Activated naive CD4-positive, alpha-beta T cell treated with anti-CD3 and anti-CD28 coated beads, Interleukin-2, amount 50 U/mL, for 16 hours (primary cell): ENCODE measurements at regions not wholly inside any gene's neighbourhood (a gene's known extent, or its start where the extent isn't known, plus 50 kb on each side); places are given as distances from the start of the nearest gene placed in this dataset.
"Not testable (repeated sequence)": the region's sequence is repeated elsewhere in the genome, so short reads cannot be mapped to it uniquely, and the experiment has no call there.

Source experiments
- DNase-seq: peaks from one replicate; pipeline ENCODE4 v3.0.0-alpha.2; 2020

DNA sequence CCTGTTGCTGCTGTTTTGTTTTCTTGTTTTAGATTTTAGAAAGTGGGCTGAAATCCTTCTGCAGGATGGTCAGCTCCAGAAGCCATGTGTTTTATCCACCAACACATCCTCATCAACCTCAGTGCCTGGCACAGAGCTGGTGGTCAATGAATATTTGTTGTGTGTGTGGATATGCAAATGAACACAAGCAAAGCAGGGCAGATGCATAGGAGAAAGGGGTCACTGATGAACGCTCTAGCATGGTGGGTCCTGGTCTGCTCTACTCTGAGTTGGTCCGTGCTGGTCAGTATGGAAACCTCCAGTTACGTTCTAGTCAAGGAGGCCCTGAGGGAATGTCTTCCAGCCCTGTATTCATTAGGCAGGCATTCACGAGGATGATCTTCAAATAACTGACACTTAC, 682.5 kb downstream of the QKI start:
- DNase-seq: no peak

GRCh38 chr6:164095056-164095455, 680.5 kb downstream of the QKI start:
- DNase-seq: no peak

- no peak for DNase-seq
These were observed 673.4 kb downstream of the QKI start for GRCh38 chr6:164087870-164088269.

GRCh38 chr6:164087211-164087610, 672.7 kb downstream of the QKI start:
- no peak for DNase-seq

DNA sequence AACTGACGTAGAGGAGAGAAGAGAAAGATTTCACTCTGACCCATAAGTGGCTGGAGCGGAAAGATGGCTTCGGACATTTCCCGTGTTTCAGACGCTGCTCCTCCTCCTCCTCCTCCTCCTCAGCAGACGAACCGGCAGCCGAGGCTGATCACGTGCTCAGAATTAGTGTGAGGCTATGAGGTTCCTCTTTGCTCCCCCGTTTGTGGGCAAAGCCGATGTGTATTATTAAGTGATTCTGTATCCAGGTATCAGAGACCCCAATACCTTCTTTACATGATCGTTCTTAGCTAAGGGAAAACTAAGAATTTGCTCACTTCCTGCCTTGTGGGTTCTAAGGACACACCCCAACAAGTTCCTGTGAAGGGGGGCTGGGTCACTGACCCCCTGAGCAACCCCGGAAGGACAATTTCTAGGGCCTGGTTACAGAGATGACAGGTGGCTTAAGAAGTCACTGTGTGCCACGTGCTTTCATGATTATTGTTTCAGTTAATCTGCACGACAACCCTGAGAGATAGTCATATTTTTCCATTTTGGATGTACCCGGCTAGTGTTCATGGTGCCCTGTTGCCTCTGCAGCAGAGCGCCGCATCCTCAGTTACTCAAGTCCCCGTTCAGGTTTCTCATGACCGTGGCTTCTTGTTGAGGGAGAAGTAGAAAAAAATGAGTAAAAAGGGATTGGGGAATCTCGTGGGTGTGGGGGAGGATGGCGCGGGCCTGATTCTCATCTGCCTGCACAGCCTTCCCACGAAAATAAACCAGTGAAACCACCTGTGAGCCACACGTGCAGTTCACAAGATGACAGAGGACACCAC, 671.8 kb downstream of the QKI start:
- DNase-seq: no peak

- no peak for DNase-seq
These were observed 670.9 kb downstream of the QKI start for GRCh38 chr6:164085091-164086075.

- DNase-seq: no peak
These were observed 664.7 kb downstream of the QKI start for GRCh38 chr6:164079275-164079600.

- no peak for DNase-seq
These were observed 664.2 kb downstream of the QKI start for GRCh38 chr6:164078532-164079274.

GRCh38 chr6:164076818-164077532, 662.5 kb downstream of the QKI start:
- DNase-seq: not testable (repeated sequence)

GRCh38 chr6:164075981-164076615, 661.6 kb downstream of the QKI start:
- no peak for DNase-seq

DNA sequence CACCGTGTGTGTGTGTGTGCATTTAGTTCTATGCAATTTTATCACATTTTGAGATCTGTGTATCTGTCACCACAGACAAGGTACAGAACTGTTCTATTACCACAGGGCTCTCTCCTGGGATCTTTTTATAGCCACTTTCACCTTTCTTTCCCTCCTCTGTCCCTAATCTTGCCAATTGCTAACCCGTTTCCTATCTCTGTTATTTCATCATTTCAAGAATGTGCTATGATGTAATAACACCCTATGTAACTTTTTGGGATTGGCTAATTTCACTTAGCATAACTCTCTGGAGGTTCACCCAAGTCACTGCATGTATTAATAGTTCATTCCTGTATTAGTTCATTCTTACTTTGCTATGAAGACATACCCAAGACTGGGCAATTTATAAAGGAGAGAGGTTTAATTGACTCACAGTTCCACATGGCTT, 657.7 kb downstream of the QKI start:
- no peak for DNase-seq

DNA sequence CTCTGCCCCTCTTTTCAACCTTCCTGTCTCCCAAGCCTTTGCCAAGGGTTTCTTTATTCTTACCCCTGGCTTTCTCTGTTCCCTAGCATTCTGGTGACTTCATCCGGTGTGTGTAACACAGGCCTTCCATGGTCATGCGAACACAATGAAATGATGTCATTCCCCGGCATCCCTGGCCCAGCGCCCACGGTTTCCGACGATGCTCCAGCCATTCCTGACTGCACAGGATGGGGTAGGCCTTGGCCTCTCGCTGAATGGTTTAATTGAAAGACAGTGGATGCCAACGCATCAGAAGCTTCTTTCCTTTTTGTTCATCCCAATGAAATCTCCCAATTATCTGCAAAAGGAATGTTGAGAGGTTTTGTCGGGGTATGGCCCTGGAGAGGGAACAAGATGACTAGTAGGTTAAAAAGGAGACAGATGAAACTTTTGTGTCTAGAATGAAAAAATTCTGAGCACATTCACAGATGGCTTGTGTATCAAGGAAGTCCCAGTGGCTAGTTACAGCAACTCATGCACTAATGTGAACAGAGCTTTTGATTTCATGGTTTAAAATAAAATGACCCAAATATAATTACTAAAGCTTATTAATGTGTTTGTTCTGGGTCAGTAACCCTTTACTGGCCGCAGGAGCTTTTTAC, 655.0 kb downstream of the QKI start:
- no peak for DNase-seq

DNA sequence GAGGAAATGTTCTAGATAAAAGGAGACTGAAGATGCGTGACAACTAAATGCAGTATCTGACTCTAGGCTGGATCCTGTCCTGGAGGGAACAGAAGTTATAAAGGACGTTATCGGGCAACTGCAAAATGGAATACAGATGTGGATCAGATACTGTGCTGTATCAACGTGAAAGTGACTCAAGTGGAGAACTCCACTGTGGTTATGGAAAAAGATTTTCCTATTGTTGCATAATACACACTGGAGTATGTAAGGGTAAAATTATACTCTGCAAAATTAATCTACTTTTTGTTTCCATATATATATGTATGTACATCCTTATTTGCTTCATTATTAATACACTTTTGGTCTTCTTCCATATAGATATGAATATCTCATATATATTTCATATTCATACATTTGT, 654.0 kb downstream of the QKI start:
- DNase-seq: no peak

DNA sequence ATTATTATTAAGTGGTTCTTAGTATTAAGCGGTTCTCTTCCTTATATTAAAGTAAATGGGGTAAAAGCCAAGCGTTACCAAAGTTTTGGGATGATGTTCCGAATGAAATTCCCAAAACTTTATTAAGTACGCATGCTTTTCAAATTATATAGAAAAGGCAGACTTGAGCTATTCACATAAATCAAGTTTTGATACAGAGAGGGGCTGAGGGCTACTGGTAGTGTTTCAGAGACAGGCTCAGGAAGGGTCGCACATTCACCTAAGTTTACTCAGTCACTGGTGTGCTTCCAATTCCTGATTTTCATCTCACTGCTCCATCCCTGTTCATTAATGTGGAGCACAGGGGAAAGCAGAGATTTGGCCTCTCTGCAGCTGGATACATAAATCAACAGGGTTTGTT, 652.2 kb downstream of the QKI start:
- DNase-seq: no peak

DNA sequence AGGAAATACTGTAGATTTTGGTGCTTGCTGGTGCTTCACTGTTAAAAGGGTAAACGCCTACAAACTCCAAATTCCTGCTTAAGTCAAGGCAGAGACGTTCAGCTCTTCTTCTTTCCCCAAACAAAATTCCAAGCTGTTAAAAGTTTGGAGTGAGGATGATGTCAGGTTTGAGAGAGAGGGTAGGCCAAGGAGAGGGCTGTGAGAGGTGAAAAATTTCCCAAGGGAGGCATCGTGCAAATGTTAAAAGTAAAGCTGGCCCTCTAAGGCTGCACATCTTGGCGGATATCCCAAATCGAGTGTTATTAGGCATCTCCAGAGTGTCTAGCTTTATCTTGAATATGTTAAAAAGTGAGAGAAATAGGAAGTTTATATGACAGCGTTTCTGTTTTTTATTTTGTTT, 651.8 kb downstream of the QKI start:
- no peak for DNase-seq

GRCh38 chr6:164063346-164063745, 648.8 kb downstream of the QKI start:
- DNase-seq: no peak

DNA sequence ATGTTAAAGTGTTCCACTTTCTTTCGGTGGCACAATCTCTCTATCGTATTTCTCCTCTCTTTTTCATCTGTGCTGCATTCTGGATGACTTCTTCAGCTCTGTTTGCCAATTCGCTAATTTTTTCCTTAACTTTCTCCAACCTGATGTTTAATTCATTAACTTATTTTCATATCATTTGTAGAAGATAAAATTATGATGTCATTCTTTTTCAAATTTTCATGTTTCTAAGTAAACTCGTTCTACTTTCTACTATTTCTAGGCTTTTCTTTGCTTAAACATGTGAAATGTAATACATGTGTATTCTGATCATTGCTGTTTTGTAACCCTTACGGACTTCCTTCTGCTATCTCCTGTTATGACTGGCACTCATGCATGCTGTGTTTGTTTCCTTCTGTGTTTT, 648.4 kb downstream of the QKI start:
- no peak for DNase-seq

DNA sequence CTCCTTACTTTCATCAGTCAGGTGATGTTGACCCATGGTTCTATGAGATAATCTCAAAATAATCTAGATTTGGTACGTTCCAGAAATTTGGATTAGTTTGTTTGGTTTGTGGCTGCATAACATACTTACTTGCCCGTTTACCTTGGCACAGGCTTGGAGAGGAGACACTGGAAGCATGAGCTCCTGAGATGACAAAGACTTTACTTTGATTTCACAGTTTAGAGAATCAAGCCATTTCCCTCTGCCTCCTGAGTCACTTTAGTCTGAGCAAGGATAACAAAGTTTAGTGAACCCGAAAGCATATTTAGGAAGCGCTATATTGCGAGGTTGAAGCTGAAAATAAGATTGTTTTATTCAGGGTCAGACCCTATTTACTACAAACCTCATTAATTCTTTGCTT, 643.4 kb downstream of the QKI start:
- DNase-seq: no peak

DNA sequence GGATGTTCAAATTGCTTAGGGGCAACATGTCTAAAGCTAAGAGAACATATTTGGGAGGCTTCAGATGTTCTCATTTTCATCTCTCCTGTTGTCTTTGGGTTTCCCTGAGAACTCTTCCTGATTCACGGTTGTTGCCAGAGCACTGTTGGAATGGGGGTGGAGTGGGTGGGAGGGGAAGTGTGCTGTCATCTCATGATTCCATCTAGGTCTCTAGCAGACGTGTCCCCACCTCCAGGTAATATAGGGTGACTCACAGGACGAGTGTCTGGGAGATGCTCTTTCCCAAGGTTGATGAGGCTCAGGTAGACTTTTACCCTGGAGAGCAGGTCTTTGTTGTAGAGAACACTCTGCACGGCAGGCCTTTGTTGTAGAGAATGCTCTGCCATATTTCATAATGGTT, 636.9 kb downstream of the QKI start:
- no peak for DNase-seq

DNA sequence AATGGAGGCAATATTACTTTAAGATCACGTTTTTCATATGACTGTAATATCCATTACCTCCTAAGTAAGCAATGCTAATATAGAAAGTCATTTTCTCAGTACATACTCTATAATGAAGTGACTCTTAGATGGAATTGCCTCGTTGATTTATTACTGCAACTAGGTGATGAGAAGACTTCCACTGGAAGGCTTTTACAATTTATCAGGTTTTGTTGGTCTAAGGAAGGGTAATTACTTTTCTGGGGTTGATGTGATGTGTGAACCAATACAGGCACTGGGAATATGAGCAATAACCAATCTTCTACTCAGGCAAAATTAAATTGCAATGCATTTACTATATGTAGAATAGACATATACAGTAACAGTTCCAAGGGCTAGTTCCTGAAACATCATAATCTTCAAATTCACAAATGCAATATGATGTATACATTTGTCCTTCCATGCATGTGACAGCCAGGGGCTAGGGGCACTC, 635.0 kb downstream of the QKI start:
- DNase-seq: no peak

- no peak for DNase-seq
These were observed 634.5 kb downstream of the QKI start for GRCh38 chr6:164048840-164049516.
